ENCODE measurements at regions not wholly inside any gene's neighbourhood (a gene's known extent, or its start where the extent isn't known, plus 50 kb on each side); places are given as distances from the start of the nearest gene placed in this dataset.
"Not testable (repeated sequence)": the region's sequence is repeated elsewhere in the genome, so short reads cannot be mapped to it uniquely, and the experiment has no call there.

DNA sequence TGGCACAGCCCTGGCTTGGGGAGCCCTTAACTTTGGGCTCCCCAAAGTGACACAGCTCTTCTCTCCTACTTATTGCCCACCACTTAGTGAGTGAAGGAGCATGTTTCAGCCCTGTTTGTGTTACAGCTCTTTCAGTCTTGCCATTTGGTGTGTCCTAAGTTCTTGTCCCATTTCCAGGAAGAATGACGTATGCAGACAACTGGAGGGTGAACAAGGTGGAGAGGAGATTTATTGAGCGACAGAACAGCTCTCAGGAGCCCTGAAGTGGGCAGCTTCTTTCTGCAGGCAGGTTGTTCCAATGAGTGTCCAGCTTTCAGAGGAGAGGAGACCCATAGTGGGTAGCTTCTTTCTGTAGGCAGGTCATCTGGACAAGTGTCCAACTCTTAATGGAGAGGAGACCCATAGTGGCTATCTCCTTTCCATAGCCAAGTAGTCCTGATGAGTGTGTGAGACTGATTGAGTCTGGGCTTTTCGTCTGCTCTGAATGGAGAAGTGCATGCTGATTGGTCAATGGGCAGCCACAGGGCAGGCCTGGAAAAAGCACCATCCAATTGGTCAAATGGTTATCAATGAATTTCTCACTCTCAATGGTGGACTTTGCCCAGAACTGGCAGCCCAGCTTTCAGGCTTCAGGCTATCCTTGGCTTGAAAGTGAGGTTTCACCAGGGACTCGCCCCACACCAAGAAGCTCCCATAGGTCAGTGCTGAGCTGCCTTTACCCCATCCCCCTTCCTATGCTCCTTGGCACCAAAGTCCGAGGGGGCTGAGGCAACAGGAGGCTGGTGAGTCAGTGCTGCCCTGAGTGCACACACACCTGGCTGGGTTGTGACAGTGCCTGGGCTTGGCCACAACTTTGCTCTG is 688.2 kb downstream of the NYAP2 start:
- in situ Hi-C loops (cut with MboI; ENCODE audit: low pct_unique_long_range_greater_than_20kb, low sequenced_read_pairs, unreplicated experiment), result no loop called here
- TF ChIP-seq, protein P1, sequence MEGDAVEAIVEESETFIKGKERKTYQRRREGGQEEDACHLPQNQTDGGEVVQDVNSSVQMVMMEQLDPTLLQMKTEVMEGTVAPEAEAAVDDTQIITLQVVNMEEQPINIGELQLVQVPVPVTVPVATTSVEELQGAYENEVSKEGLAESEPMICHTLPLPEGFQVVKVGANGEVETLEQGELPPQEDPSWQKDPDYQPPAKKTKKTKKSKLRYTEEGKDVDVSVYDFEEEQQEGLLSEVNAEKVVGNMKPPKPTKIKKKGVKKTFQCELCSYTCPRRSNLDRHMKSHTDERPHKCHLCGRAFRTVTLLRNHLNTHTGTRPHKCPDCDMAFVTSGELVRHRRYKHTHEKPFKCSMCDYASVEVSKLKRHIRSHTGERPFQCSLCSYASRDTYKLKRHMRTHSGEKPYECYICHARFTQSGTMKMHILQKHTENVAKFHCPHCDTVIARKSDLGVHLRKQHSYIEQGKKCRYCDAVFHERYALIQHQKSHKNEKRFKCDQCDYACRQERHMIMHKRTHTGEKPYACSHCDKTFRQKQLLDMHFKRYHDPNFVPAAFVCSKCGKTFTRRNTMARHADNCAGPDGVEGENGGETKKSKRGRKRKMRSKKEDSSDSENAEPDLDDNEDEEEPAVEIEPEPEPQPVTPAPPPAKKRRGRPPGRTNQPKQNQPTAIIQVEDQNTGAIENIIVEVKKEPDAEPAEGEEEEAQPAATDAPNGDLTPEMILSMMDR (IDR thresholded peaks at IDR 0.05; ENCODE audit: extremely low read depth, insufficient read depth, missing control alignments), result no peak
- DNase-seq (ENCODE audit: low spot score), result no peak

DNA sequence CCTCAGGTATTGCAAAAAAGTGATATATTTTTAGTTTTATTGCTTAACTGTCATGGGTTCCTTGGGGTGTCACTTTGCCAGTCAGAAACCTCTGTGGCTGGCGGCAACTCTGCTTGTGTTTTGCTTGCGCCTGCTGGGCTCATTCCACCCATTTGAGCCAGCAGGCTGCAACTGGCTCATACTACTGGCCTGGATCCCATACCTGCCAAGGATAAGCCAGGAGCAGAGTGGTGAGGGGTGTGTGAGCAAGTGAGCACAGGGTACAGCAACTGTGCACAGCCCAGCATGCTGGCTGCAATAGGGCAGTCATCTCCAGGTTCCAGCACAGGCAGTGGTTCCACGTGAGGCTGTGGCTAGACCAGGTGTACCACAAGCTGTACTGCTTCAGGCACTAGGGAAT is 687.5 kb downstream of the NYAP2 start:
- in situ Hi-C loops (cut with MboI; ENCODE audit: low pct_unique_long_range_greater_than_20kb, low sequenced_read_pairs, unreplicated experiment), result no loop called here
- DNase-seq (ENCODE audit: low spot score), result no peak
- TF ChIP-seq, protein P1 (IDR thresholded peaks at IDR 0.05; ENCODE audit: extremely low read depth, insufficient read depth, missing control alignments), result no peak

DNA sequence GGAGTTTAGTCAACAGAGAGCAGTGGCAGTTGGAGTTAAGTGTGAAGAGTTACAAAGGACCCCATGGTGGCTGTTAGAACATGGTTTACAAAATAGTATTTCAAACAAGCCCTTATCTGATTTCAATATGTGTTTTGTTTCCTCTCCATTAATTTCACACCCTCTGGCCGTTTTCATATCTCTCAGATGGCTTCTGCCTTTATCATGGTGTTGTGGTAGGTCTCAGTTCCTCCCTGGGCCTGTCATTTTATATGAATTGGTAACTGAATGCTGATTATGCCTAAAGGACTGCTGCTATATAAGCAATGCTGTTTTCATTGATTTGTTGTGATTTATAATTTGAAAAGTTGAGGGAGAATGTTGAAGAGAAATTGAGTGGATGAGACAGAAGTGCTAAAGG is 686.7 kb downstream of the NYAP2 start:
- in situ Hi-C loops (cut with MboI; ENCODE audit: low pct_unique_long_range_greater_than_20kb, low sequenced_read_pairs, unreplicated experiment), result no loop called here
- TF ChIP-seq, protein P1 (IDR thresholded peaks at IDR 0.05; ENCODE audit: extremely low read depth, insufficient read depth, missing control alignments), result no peak
- no peak for DNase-seq (ENCODE audit: low spot score)

DNA sequence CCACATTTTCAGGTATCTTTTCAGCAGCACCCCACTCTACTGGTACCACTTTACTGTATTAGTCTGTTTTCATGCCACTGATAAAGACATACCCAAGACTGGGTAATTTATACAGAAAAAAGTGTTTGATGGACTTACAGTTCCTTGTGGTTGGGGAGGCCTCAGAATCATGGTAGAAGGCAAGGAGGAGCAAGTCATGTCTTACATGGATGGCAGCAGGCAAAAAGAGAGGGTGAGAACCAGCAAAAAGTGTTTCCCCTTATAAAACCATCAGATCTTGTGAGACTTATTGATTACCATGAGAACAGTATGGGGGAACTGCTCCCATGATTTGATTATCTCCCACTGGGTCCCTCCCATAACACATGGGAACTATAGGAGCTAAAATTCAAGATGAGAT is 685.9 kb downstream of the NYAP2 start:
- in situ Hi-C loops (cut with MboI; ENCODE audit: low pct_unique_long_range_greater_than_20kb, low sequenced_read_pairs, unreplicated experiment); DNase-seq (ENCODE audit: low spot score): not testable (repeated sequence)

DNA sequence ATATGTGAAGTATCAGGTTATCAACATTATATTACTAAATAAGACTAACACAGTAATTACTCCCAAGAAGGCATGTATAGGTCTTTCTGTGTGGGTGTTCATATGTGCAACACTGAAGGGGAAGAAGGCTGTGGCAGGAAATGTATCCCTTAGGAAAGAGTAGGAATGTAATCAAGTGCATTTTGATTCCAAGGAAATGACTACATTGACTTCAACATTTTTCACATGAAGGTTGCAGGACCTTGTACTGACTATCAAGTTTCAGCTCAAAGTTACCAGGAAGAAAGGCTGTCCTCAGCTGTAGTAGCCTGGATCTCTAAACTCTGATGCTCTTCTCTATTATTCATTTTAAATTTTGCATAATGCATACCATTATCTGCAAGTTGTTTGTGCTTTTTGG is 680.8 kb downstream of the NYAP2 start:
- DNase-seq (ENCODE audit: low spot score), result no peak

DNA sequence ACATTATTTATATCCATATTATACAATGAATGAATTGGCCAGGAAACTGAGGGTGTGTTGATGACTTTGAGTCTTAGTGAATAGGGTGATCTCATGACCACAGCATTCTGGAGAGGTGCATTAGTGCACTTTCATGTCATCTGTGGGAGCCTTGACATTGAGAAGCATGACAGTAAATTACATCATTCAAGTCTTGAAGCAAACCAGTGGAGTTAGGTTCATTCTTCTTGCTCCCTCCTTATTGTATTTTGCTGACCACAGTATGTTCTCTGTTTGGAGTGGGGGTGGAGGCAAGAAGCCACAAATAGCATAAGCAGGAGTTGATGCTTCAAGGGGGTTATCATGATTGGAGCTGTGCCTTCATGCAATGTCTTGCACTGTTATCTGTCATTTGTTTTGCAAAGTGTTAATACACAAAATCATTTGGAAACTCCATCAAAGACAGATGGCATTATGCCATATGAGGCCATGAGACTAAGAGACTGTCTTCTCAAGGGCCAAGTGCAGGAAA is 680.2 kb downstream of the NYAP2 start:
- DNase-seq (ENCODE audit: low spot score), result no peak
- TF ChIP-seq, protein P1 (IDR thresholded peaks at IDR 0.05; ENCODE audit: extremely low read depth, insufficient read depth, missing control alignments), result no peak
- in situ Hi-C loops (cut with MboI; ENCODE audit: low pct_unique_long_range_greater_than_20kb, low sequenced_read_pairs, unreplicated experiment), result no loop called here

More for the DNA sequence above, 680.8 kb downstream of the NYAP2 start:
- in situ Hi-C loops (cut with MboI; ENCODE audit: low pct_unique_long_range_greater_than_20kb, low sequenced_read_pairs, unreplicated experiment), result no loop called here
- TF ChIP-seq, protein P1 (IDR thresholded peaks at IDR 0.05; ENCODE audit: extremely low read depth, insufficient read depth, missing control alignments), result no peak

DNA sequence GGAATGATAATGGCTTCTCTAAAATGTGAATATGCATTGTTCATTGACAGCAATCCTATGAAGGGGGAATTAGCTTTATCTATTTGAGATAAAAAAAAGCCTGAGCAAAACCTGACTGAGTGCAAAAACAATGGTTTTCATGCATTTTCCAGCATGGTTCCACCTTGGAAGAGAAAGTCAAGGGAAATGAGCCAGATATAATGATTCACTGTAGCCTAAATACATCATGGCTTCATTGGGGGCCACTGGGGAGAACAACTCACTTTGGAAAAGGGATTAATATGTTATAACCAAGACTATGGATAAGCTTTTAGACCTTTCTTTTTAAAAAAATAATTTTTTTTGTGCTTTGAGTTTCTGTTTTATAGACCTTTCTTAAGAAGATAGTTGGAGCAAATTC is 679.7 kb downstream of the NYAP2 start:
- DNase-seq (ENCODE audit: low spot score), result no peak
- in situ Hi-C loops (cut with MboI; ENCODE audit: low pct_unique_long_range_greater_than_20kb, low sequenced_read_pairs, unreplicated experiment), result no loop called here
- TF ChIP-seq, protein P1 (IDR thresholded peaks at IDR 0.05; ENCODE audit: extremely low read depth, insufficient read depth, missing control alignments), result no peak
